A673 (cell line): ENCODE measurements at regions not wholly inside any gene's neighbourhood (a gene's known extent, or its start where the extent isn't known, plus 50 kb on each side); places are given as distances from the start of the nearest gene placed in this dataset.

ENCODE experiments used
- CTCF ChIP-seq: fragments of 300-800, 200-600 bp; sonication (generic); conservative IDR thresholded peaks from 2 replicates; pipeline ENCODE4 v1.5.1; 2017; ENCODE audit warnings: low read depth, mild to moderate bottlenecking, antibody characterized with exemption, low read length, moderate library complexity, mixed read lengths
- EZH2 ChIP-seq: fragments of 200-600 bp; sonication (generic); IDR thresholded peaks from 2 replicates; pipeline ENCODE4 v1.6.1; 2017; ENCODE audit warnings: borderline replicate concordance, low read depth, mild to moderate bottlenecking, mixed read lengths, antibody characterized with exemption, low read length; ENCODE audit not compliant: poor library complexity, severe bottlenecking

- TF ChIP-seq CTCF: no peak
- TF ChIP-seq EZH2: no peak
These were observed 248.3 kb downstream of the DHX35 start for GRCh38 chr20:39210341-39211036.
